HepG2 (cell line): ENCODE measurements at regions not wholly inside any gene's neighbourhood (a gene's known extent, or its start where the extent isn't known, plus 50 kb on each side); places are given as distances from the start of the nearest gene placed in this dataset.

ENCODE experiments used
- ATAC-seq: fragments of 200-7000 bp; cut with Tn5 transposase; 3 replicates; pipeline ENCODE4 v1.9.1; 2020; ENCODE audit warnings: mild to moderate bottlenecking, moderate library complexity
- BruUV-seq: library from RNA; stranded (reverse); fragments of 400-500 nt; replicated peaks from 2 replicates; lab custom pipeline; 2021; lab: Mats Ljungman, UMichigan
- CTCF ChIA-PET: fragments of 300-600 bp; formaldehyde crosslinking; extraction: SDS; loops from one replicate; lab custom pipeline; 2021; ENCODE audit warnings: low total read pairs, inconsistent platforms, low intra/inter-chr PET ratio; lab: Yijun Ruan, JAX
- POLR2A ChIA-PET: fragments of 350-600 bp; sonication (Branson Sonifier 250); formaldehyde crosslinking; loops from one replicate; lab custom pipeline; 2020; ENCODE audit warnings: antibody characterized with exemption, inconsistent platforms; lab: Yijun Ruan, JAX
- DNase-seq: peaks from one replicate; pipeline ENCODE4 v3.0.0-alpha.2; 2015; ENCODE audit warnings: low spot score
- FAIRE-seq: peaks from 3 replicates; lab custom pipeline; 2011; peaks lifted over from hg19 to GRCh38; lab: Jason Lieb, UNC
- H2AFZ ChIP-seq: one replicate; pipeline ENCODE4 v1.6.1; 2011; ENCODE audit warnings: low read length, inconsistent platforms
- H3K27ac ChIP-seq: fragments of 300-600 bp; 3 replicates; pipeline ENCODE4 v1.8.0; 2011; ENCODE audit warnings: mixed run types, mild to moderate bottlenecking, mixed read lengths, low read length, inconsistent platforms; ENCODE audit not compliant: insufficient read depth; ENCODE audit errors: extremely low read length
- H3K27me3 ChIP-seq, 2 experiments: fragments of 200-600 bp in 1 of 2; 2 replicates in 1 of 2; 3 replicates in 1 of 2; pipeline versions ENCODE4 v1.6.0 to v1.8.0; 2011; ENCODE audit warnings: low read length in 2 of 2, mild to moderate bottlenecking in 2 of 2, moderate library complexity in 2 of 2, inconsistent platforms in 1 of 2; ENCODE audit not compliant: insufficient read depth in 2 of 2, control insufficient read depth in 1 of 2
- H3K36me3 ChIP-seq, 2 experiments: fragments of 200-600 bp in 1 of 2; replicated peaks in 1 of 2; 2 replicates in 1 of 2; 3 replicates in 1 of 2; pipeline versions ENCODE4 v1.5.1 to v1.8.0; 2011; ENCODE audit warnings: low read length in 2 of 2, inconsistent platforms in 1 of 2; ENCODE audit not compliant: insufficient read depth in 2 of 2, control insufficient read depth in 1 of 2
- H3K4me1 ChIP-seq: 2 replicates; pipeline ENCODE4 v1.5.1; 2012; ENCODE audit warnings: low read length, inconsistent platforms; ENCODE audit not compliant: insufficient read depth
- H3K4me2 ChIP-seq: 2 replicates; pipeline ENCODE4 v1.6.0; 2011; ENCODE audit warnings: low read depth, low read length, inconsistent platforms
- H3K4me3 ChIP-seq, 3 experiments: fragments of 200-600 bp in 1 of 3; sonication (generic), shearing (Covaris generic) in 1 of 3; replicated peaks in 1 of 3; 2 replicates each; pipeline ENCODE4 v1.5.1; 2011 to 2016; ENCODE audit warnings: low read length in 3 of 3, inconsistent platforms in 2 of 3, low read depth in 2 of 3, mild to moderate bottlenecking in 2 of 3, control low read depth in 1 of 3, mixed read lengths in 1 of 3; ENCODE audit not compliant: insufficient read depth in 1 of 3
- H3K79me2 ChIP-seq: one replicate; pipeline ENCODE4 v1.6.1; 2011; ENCODE audit warnings: low read length, inconsistent platforms; ENCODE audit not compliant: insufficient read depth
- H3K9ac ChIP-seq: 2 replicates; pipeline ENCODE4 v1.6.0; 2011; ENCODE audit warnings: mild to moderate bottlenecking, low read depth, low read length, inconsistent platforms; ENCODE audit not compliant: insufficient read depth
- H3K9me3 ChIP-seq: 2 replicates; pipeline ENCODE4 v1.5.1; 2012; ENCODE audit warnings: mild to moderate bottlenecking, low read length
- H4K20me1 ChIP-seq: 2 replicates; pipeline ENCODE4 v1.6.0; 2011; ENCODE audit warnings: inconsistent platforms, mild to moderate bottlenecking, low read length, moderate library complexity; ENCODE audit not compliant: insufficient read depth
- ARID2 ChIP-seq: sonication (generic); formaldehyde crosslinking; IDR thresholded peaks from 2 replicates; pipeline ENCODE4 v1.8.1; 2022; ENCODE audit warnings: mild to moderate bottlenecking, missing genetic modification reagents, borderline replicate concordance
- GABPB1 ChIP-seq: IDR thresholded peaks from 2 replicates; pipeline ENCODE4 v1.6.1; 2016; ENCODE audit warnings: mild to moderate bottlenecking, missing genetic modification reagents, moderate library complexity, missing compliant biosample characterization
- MXD3 ChIP-seq: IDR thresholded peaks from 2 replicates; pipeline ENCODE4 v1.6.1; 2016; ENCODE audit warnings: mild to moderate bottlenecking, missing biosample characterization, missing genetic modification reagents
- MZF1 ChIP-seq: sonication (generic); formaldehyde crosslinking; IDR thresholded peaks from 2 replicates; pipeline ENCODE4 v1.8.1; 2023; ENCODE audit warnings: mild to moderate bottlenecking, missing genetic modification reagents, borderline replicate concordance
- PPARG ChIP-seq: conservative IDR thresholded peaks from 2 replicates; pipeline ENCODE4 v1.6.1; 2016; ENCODE audit warnings: missing biosample characterization, missing genetic modification reagents
- PTBP1 ChIP-seq: fragments of 200-400 bp; formaldehyde crosslinking; IDR thresholded peaks from 2 replicates; pipeline ENCODE4 v1.6.1; 2018; ENCODE audit warnings: low read length, low read depth; ENCODE audit not compliant: poor library complexity, severe bottlenecking
- SP1 ChIP-seq, 2 experiments: fragments of 450-650 bp in 1 of 2; sonication (generic) in 1 of 2; formaldehyde crosslinking in 1 of 2; IDR thresholded peaks; 2 replicates each; pipeline versions ENCODE4 v1.4.0 to v1.6.1; 2016 to 2020; ENCODE audit warnings: missing genetic modification reagents in 1 of 2
- SP5 ChIP-seq: IDR thresholded peaks from 2 replicates; pipeline ENCODE4 v1.6.1; 2016; ENCODE audit warnings: low read depth, borderline replicate concordance
- ZFP62 ChIP-seq: sonication (generic); formaldehyde crosslinking; IDR thresholded peaks from 2 replicates; pipeline ENCODE4 v1.4.0; 2020; ENCODE audit warnings: missing genetic modification reagents
- ZNF329 ChIP-seq: sonication (generic); formaldehyde crosslinking; IDR thresholded peaks from 2 replicates; pipeline ENCODE4 v1.9.0; 2021; ENCODE audit warnings: low read depth, mild to moderate bottlenecking, missing genetic modification reagents
- ZNF432 ChIP-seq: sonication (generic); formaldehyde crosslinking; IDR thresholded peaks from 2 replicates; pipeline ENCODE4 v1.5.0; 2020; ENCODE audit warnings: missing genetic modification reagents, mild to moderate bottlenecking, borderline replicate concordance
- ZNF446 ChIP-seq: sonication (generic); formaldehyde crosslinking; IDR thresholded peaks from 2 replicates; pipeline ENCODE4 v1.5.0; 2020; ENCODE audit warnings: mild to moderate bottlenecking, missing genetic modification reagents
- ZNF580 ChIP-seq: IDR thresholded peaks from 2 replicates; pipeline ENCODE4 v1.6.1; 2016; ENCODE audit warnings: low read depth, borderline replicate concordance
- ZNF646 ChIP-seq: sonication (generic); formaldehyde crosslinking; IDR thresholded peaks from 2 replicates; pipeline ENCODE4 v1.9.0; 2021; ENCODE audit warnings: mild to moderate bottlenecking, missing genetic modification reagents
- ZSCAN31 ChIP-seq: sonication (generic); formaldehyde crosslinking; IDR thresholded peaks from 2 replicates; pipeline ENCODE4 v1.5.0; 2020; ENCODE audit warnings: low read depth, mild to moderate bottlenecking, missing genetic modification reagents
- WGBS: methylation state at CpG from one replicate; pipeline ENCODE4 v1.1.6; 2017; ENCODE audit warnings: low lambda C conversion rate; 5-methylcytosine and 5-hydroxymethylcytosine counted together
- in situ Hi-C: cut with HindIII; loops from 2 replicates; pipeline ENCODE4 v1.10.0; 2017; ENCODE audit warnings: low pct_unique_long_range_greater_than_20kb; ENCODE audit not compliant: extremely low pct_ligation_motif_present
- intact Hi-C: fragments of 100-400 bp; cut with micrococcal nuclease; formaldehyde crosslinking; loops from one replicate; pipeline ENCODE4 v1.10.0; 2022; ENCODE audit not compliant: unreplicated experiment

GRCh38 chr9:22214497-22215031 lies 205.5 kb upstream of the CDKN2B start:
- ChIA-PET POLR2A (no interaction called here), CTCF (no interaction called here)
- no peak overlapping the region for H2AFZ ChIP-seq
- H4K20me1 ChIP-seq, result no peaks in the 10 kb centered on the region
- no peak overlapping the region for H3K4me2 ChIP-seq
- H3K27me3 ChIP-seq, result no peaks in the 10 kb centered on the region
- no peaks in the 10 kb centered on the region for H3K79me2 ChIP-seq
- H3K27ac ChIP-seq, result no peak overlapping the region
- TF ChIP-seq ARID2 (CRISPR knock-in tag) (no peak), SP5 (CRISPR knock-in tag) (no peak), GABPB1 (CRISPR knock-in tag) (no peak), ZNF329 (CRISPR knock-in tag) (no peak), PTBP1 (no peak), PPARG (no peak), ZNF580 (no peak), MXD3 (CRISPR knock-in tag) (no peak), ZSCAN31 (CRISPR knock-in tag) (no peak), SP1 (IDR thresholded peaks at IDR 0.05) (no peak), SP1 (CRISPR knock-in tag; IDR thresholded peaks at IDR 0.05) (no peak), MZF1 (CRISPR knock-in tag) (no peak), ZNF646 (CRISPR knock-in tag) (no peak), ZNF446 (CRISPR knock-in tag) (no peak), ZFP62 (CRISPR knock-in tag) (no peak), ZNF432 (no peak)
- ATAC-seq (no peak), FAIRE-seq (no peak), DNase-seq (no peak)
- intact Hi-C loops, result no loop called here
- WGBS, result 0% methylated on average over 2 of the region's 2 CpGs
- H3K4me3 ChIP-seq, result no peak overlapping the region
- no peaks in the 10 kb centered on the region for H3K9me3 ChIP-seq
- no peaks in the 10 kb centered on the region for H3K36me3 ChIP-seq
- H3K9ac ChIP-seq, result no peak overlapping the region
- in situ Hi-C loops, result no loop called here
- no TSS peak for BruUV-seq
- H3K4me1 ChIP-seq, result peaks cover 9% of the 10 kb centered on the region
